WTC11 (cell line): ENCODE measurements at regions not wholly inside any gene's neighbourhood (a gene's known extent, or its start where the extent isn't known, plus 50 kb on each side); places are given as distances from the start of the nearest gene placed in this dataset.

Experiments used
- ATAC-seq: fragments of 200-7000 bp; cut with Tn5 transposase; 2 replicates; pipeline ENCODE4 v1.10.0; 2021; ENCODE audit warnings: mild to moderate bottlenecking, moderate library complexity
- CTCF ChIA-PET: fragments of 300-600 bp; sonication (Branson Sonifier 250); formaldehyde crosslinking; loops from one replicate; lab custom pipeline; 2021; ENCODE audit warnings: antibody characterized with exemption; lab: Charles Lee
- POLR2A ChIA-PET: fragments of 350-600 bp; sonication (Branson Sonifier 250); formaldehyde crosslinking; loops from one replicate; lab custom pipeline; 2021; ENCODE audit warnings: antibody characterized with exemption; lab: Charles Lee
- DNase-seq: peaks from one replicate; pipeline ENCODE4 v3.0.0; 2021; ENCODE audit warnings: low spot score
- H3K27ac Mint-ChIP-seq: 2 replicates; pipeline ENCODE4 v1.8.0; 2021; ENCODE audit warnings: mixed read lengths
- H3K27me3 Mint-ChIP-seq: 2 replicates; pipeline ENCODE4 v1.8.0; 2021; ENCODE audit warnings: low read depth, mild to moderate bottlenecking, moderate library complexity, mixed read lengths
- H3K36me3 Mint-ChIP-seq: 2 replicates; pipeline ENCODE4 v1.8.0; 2021; ENCODE audit warnings: mixed read lengths
- H3K4me1 Mint-ChIP-seq: 2 replicates; pipeline ENCODE4 v1.8.0; 2022; ENCODE audit warnings: mixed read lengths
- H3K4me3 Mint-ChIP-seq: 2 replicates; pipeline ENCODE4 v1.8.0; 2021; ENCODE audit warnings: mild to moderate bottlenecking, moderate library complexity, mixed read lengths
- H3K9me3 Mint-ChIP-seq: 2 replicates; pipeline ENCODE4 v1.8.0; 2021; ENCODE audit warnings: mixed read lengths
- CBFB ChIP-seq: sonication (generic); formaldehyde crosslinking; IDR thresholded peaks from 2 replicates; pipeline ENCODE4 v1.8.1; 2022; ENCODE audit warnings: mild to moderate bottlenecking, low read depth, missing genetic modification reagents
- CREB1 ChIP-seq: sonication (generic); formaldehyde crosslinking; IDR thresholded peaks from 2 replicates; pipeline ENCODE4 v1.8.0; 2023; ENCODE audit warnings: mild to moderate bottlenecking, missing genetic modification reagents
- ELF4 ChIP-seq: sonication (generic); formaldehyde crosslinking; IDR thresholded peaks from 2 replicates; pipeline ENCODE4 v1.8.1; 2022; ENCODE audit warnings: low read depth, mild to moderate bottlenecking, moderate library complexity, missing genetic modification reagents
- EMX1 ChIP-seq: fragments of 250-450 bp; sonication (Bioruptor Pico); IDR thresholded peaks from 2 replicates; pipeline ENCODE4 v1.8.0; 2021; ENCODE audit warnings: mild to moderate bottlenecking
- ETV6 ChIP-seq: sonication (generic); formaldehyde crosslinking; IDR thresholded peaks from 2 replicates; pipeline ENCODE4 v1.8.1; 2022; ENCODE audit warnings: mild to moderate bottlenecking, missing genetic modification reagents
- FOXP1 ChIP-seq: sonication (generic); formaldehyde crosslinking; IDR thresholded peaks from 2 replicates; pipeline ENCODE4 v1.8.0; 2022; ENCODE audit warnings: missing genetic modification reagents, mild to moderate bottlenecking, moderate library complexity, borderline replicate concordance
- GTF2I ChIP-seq: fragments of 250-450 bp; sonication (Bioruptor Pico); conservative IDR thresholded peaks from 2 replicates; pipeline ENCODE4 v1.4.0; 2021; ENCODE audit warnings: mild to moderate bottlenecking
- IRF2 ChIP-seq: sonication (generic); formaldehyde crosslinking; IDR thresholded peaks from 2 replicates; pipeline ENCODE4 v1.8.0; 2022; ENCODE audit warnings: low read depth, missing genetic modification reagents, borderline replicate concordance
- MXD4 ChIP-seq: fragments of 250-450 bp; sonication (Bioruptor Pico); IDR thresholded peaks from 2 replicates; pipeline ENCODE4 v1.8.0; 2021; ENCODE audit warnings: mild to moderate bottlenecking, moderate library complexity, borderline replicate concordance
- MYBL2 ChIP-seq: sonication (generic); formaldehyde crosslinking; IDR thresholded peaks from 2 replicates; pipeline ENCODE4 v1.8.1; 2023; ENCODE audit warnings: mild to moderate bottlenecking, moderate library complexity, missing genetic modification reagents
- NFE2L1 ChIP-seq: sonication (generic); formaldehyde crosslinking; IDR thresholded peaks from 2 replicates; pipeline ENCODE4 v1.8.1; 2023; ENCODE audit warnings: missing genetic modification reagents
- NR1H2 ChIP-seq: sonication (generic); formaldehyde crosslinking; IDR thresholded peaks from 2 replicates; pipeline ENCODE4 v1.9.0; 2021; ENCODE audit warnings: mild to moderate bottlenecking, moderate library complexity, missing genetic modification reagents
- NR3C1 ChIP-seq: sonication (generic); formaldehyde crosslinking; conservative IDR thresholded peaks from 2 replicates; pipeline ENCODE4 v1.8.1; 2023; ENCODE audit warnings: low read depth, mild to moderate bottlenecking, missing genetic modification reagents
- OVOL2 ChIP-seq: fragments of 250-450 bp; sonication (Bioruptor Pico); IDR thresholded peaks from 2 replicates; pipeline ENCODE4 v1.9.0; 2021; ENCODE audit warnings: mild to moderate bottlenecking, borderline replicate concordance
- SOX15 ChIP-seq: fragments of 250-450 bp; sonication (Bioruptor Pico); IDR thresholded peaks from 2 replicates; pipeline ENCODE4 v1.9.0; 2021; ENCODE audit warnings: mild to moderate bottlenecking
- SP1 ChIP-seq: sonication (generic); formaldehyde crosslinking; conservative IDR thresholded peaks from 2 replicates; pipeline ENCODE4 v1.8.1; 2022; ENCODE audit warnings: missing genetic modification reagents
- TCF7 ChIP-seq: sonication (generic); formaldehyde crosslinking; IDR thresholded peaks from 2 replicates; pipeline ENCODE4 v1.8.0; 2022; ENCODE audit warnings: mild to moderate bottlenecking, low read depth, missing genetic modification reagents, moderate library complexity
- ZNF263 ChIP-seq: sonication (generic); formaldehyde crosslinking; IDR thresholded peaks from 2 replicates; pipeline ENCODE4 v1.8.1; 2022; ENCODE audit warnings: low read depth, mild to moderate bottlenecking, moderate library complexity, missing genetic modification reagents
- ZNF317 ChIP-seq: sonication (generic); formaldehyde crosslinking; IDR thresholded peaks from 2 replicates; pipeline ENCODE4 v1.8.1; 2023; ENCODE audit warnings: low read depth, mild to moderate bottlenecking, moderate library complexity, missing genetic modification reagents, borderline replicate concordance
- ZNF396 ChIP-seq: fragments of 250-450 bp; sonication (Bioruptor Pico); IDR thresholded peaks from 2 replicates; pipeline ENCODE4 v1.8.0; 2021; ENCODE audit warnings: mild to moderate bottlenecking, moderate library complexity, borderline replicate concordance
- ZNF416 ChIP-seq: fragments of 250-450 bp; sonication (Bioruptor Pico); IDR thresholded peaks from 2 replicates; pipeline ENCODE4 v1.9.0; 2021; ENCODE audit warnings: mild to moderate bottlenecking, inconsistent platforms
- TF ChIP-seq, protein P1 (sequence below): sonication (generic); formaldehyde crosslinking; IDR thresholded peaks from 2 replicates; pipeline ENCODE4 v1.8.1; 2022; ENCODE audit warnings: mild to moderate bottlenecking, missing genetic modification reagents, moderate library complexity, borderline replicate concordance
- TF ChIP-seq, protein P2 (sequence below): sonication (generic); formaldehyde crosslinking; IDR thresholded peaks from 2 replicates; pipeline ENCODE4 v1.8.0; 2022; ENCODE audit warnings: mild to moderate bottlenecking, missing genetic modification reagents
- TF ChIP-seq, protein P3 (sequence below): fragments of 250-450 bp; sonication (Bioruptor Pico); conservative IDR thresholded peaks from 2 replicates; pipeline ENCODE4 v1.9.0; 2021; ENCODE audit warnings: mild to moderate bottlenecking
- TF ChIP-seq, protein P4 (sequence below): sonication (generic); formaldehyde crosslinking; IDR thresholded peaks from 2 replicates; pipeline ENCODE4 v1.8.1; 2022; ENCODE audit warnings: mild to moderate bottlenecking, moderate library complexity, missing genetic modification reagents
- TF ChIP-seq, protein P5 (sequence below): sonication (generic); formaldehyde crosslinking; IDR thresholded peaks from 2 replicates; pipeline ENCODE4 v1.8.1; 2023; ENCODE audit warnings: mild to moderate bottlenecking, moderate library complexity, missing genetic modification reagents

DNA sequence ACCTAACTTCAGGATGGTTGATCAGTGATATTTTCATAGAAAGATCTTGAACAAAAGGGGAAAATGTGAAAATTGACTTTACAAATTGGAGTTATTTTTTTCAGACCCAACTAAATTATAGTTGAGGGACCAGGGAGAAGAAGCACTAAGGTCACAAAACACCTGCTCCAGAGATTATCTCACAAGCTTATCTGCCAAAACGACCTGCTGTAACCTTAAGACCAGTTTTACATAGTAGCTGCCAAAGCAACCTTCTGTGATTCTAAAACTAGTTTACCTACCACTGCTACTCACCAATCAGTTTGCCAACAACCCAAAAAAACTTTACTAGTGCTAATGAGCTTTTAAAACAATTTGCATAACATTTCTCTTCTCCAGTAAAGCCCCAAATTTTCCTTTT is 972.1 kb downstream of the C4orf33 start:
- H3K4me3 Mint-ChIP-seq, result no peak overlapping the region
- peak overlapping the region; percentile 28 for H3K27ac Mint-ChIP-seq
- TF ChIP-seq CBFB (CRISPR knock-in tag), result no peak
- no peak for TF ChIP-seq TCF7
- TF ChIP-seq MXD4, result no peak
- TF ChIP-seq ZNF317, result no peak
- TF ChIP-seq, protein P1, sequence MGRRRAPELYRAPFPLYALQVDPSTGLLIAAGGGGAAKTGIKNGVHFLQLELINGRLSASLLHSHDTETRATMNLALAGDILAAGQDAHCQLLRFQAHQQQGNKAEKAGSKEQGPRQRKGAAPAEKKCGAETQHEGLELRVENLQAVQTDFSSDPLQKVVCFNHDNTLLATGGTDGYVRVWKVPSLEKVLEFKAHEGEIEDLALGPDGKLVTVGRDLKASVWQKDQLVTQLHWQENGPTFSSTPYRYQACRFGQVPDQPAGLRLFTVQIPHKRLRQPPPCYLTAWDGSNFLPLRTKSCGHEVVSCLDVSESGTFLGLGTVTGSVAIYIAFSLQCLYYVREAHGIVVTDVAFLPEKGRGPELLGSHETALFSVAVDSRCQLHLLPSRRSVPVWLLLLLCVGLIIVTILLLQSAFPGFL, result no peak
- TF ChIP-seq ETV6 (CRISPR knock-in tag), result no peak
- no peak for TF ChIP-seq NR3C1
- TF ChIP-seq OVOL2 (CRISPR knock-in tag), result no peak
- no peak for TF ChIP-seq NFE2L1 (CRISPR knock-in tag)
- no peak for TF ChIP-seq IRF2 (CRISPR knock-in tag)
- no peak for TF ChIP-seq ZNF263 (CRISPR knock-in tag)
- no peaks in the 10 kb centered on the region for H3K27me3 Mint-ChIP-seq
- DNase-seq (no peak), ATAC-seq (peak; percentile 38; the same call in 1 of the 2 replicates)
- peaks cover 21% of the 10 kb centered on the region for H3K4me1 Mint-ChIP-seq
- H3K36me3 Mint-ChIP-seq, result peaks cover 25% of the 10 kb centered on the region
- ChIA-PET POLR2A (no interaction called here), CTCF (no interaction called here)
- H3K9me3 Mint-ChIP-seq, result peaks cover 15% of the 10 kb centered on the region

DNA sequence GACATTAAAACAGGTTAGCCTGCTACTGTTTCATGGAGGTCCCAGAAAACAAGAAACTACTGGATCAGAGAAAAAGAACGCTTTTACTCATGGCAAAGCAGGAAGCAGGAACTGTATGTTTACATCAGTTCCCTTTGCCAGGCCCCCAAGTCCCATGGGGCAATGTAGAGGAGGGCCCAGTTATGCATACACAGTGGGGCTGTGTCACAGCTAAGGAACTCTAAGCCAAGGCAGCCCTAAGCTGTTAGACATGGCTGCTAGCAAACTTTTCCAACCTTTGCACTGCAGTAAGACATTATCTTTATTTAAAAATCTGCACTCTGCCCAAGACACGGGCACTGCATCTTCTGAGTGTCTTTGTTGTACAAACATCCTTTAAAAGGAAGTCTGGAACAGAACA is 975.8 kb downstream of the C4orf33 start:
- H3K36me3 Mint-ChIP-seq, result peaks cover 22% of the 10 kb centered on the region
- no peaks in the 10 kb centered on the region for H3K27me3 Mint-ChIP-seq
- peaks cover 6% of the 10 kb centered on the region; the same call in 1 of the 2 replicates for H3K9me3 Mint-ChIP-seq
- DNase-seq (no peak), ATAC-seq (peak; percentile 63)
- no peak overlapping the region for H3K27ac Mint-ChIP-seq
- TF ChIP-seq SOX15 (CRISPR knock-in tag) (no peak), ELF4 (CRISPR knock-in tag) (no peak), MYBL2 (CRISPR knock-in tag) (no peak)
- TF ChIP-seq, protein P2, sequence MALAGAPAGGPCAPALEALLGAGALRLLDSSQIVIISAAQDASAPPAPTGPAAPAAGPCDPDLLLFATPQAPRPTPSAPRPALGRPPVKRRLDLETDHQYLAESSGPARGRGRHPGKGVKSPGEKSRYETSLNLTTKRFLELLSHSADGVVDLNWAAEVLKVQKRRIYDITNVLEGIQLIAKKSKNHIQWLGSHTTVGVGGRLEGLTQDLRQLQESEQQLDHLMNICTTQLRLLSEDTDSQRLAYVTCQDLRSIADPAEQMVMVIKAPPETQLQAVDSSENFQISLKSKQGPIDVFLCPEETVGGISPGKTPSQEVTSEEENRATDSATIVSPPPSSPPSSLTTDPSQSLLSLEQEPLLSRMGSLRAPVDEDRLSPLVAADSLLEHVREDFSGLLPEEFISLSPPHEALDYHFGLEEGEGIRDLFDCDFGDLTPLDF, result no peak
- H3K4me3 Mint-ChIP-seq, result no peak overlapping the region
- H3K4me1 Mint-ChIP-seq, result peaks cover 43% of the 10 kb centered on the region
- ChIA-PET POLR2A (no interaction called here), CTCF (no interaction called here)

DNA sequence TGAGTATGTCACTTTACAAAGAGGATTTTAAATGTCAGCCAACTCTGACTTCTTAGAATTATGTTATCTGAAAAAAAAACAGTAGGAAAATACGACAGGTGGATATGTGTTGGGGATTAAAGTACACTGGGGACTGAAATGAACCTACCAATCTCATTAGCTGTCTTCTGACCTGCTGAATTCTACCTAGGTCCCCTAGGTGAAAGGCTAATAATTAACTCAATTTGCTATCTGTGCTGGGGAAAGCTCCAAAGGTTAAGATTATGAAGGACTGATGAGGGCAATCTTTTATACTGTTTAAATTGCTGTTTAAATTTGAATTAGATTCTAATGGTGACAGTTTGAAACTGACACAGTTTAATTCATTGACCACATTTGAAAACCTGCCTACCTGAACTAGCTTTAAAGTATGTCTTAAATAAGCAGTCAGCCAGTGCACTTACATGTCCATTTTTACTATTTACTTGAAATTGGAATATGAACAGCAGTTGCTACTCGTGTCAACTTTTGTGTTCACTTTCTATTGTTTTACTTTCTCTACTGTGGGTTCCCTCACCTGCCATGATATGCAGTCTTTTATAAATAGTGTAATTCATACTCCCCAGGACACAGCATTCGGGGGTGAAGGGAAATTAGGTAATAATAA is 977.3 kb downstream of the C4orf33 start:
- ChIA-PET POLR2A (no interaction called here), CTCF (no interaction called here)
- Mint-ChIP-seq H3K4me3 (no peak overlapping the region), H3K36me3 (peaks cover 22% of the 10 kb centered on the region), H3K4me1 (peaks cover 35% of the 10 kb centered on the region), H3K27me3 (no peaks in the 10 kb centered on the region), H3K27ac (no peak overlapping the region; the same call in 1 of the 2 replicates), H3K9me3 (peaks cover 6% of the 10 kb centered on the region; the same call in 1 of the 2 replicates)
- TF ChIP-seq CREB1 (no peak), MYBL2 (CRISPR knock-in tag) (no peak), ZNF416 (CRISPR knock-in tag) (no peak), SP1 (CRISPR knock-in tag) (no peak), OVOL2 (CRISPR knock-in tag) (no peak), FOXP1 (CRISPR knock-in tag) (no peak), ZNF396 (no peak), NR1H2 (CRISPR knock-in tag) (no peak), ZNF317 (no peak), EMX1 (no peak), GTF2I (CRISPR knock-in tag) (no peak), MXD4 (no peak)
- TF ChIP-seq, protein P3, sequence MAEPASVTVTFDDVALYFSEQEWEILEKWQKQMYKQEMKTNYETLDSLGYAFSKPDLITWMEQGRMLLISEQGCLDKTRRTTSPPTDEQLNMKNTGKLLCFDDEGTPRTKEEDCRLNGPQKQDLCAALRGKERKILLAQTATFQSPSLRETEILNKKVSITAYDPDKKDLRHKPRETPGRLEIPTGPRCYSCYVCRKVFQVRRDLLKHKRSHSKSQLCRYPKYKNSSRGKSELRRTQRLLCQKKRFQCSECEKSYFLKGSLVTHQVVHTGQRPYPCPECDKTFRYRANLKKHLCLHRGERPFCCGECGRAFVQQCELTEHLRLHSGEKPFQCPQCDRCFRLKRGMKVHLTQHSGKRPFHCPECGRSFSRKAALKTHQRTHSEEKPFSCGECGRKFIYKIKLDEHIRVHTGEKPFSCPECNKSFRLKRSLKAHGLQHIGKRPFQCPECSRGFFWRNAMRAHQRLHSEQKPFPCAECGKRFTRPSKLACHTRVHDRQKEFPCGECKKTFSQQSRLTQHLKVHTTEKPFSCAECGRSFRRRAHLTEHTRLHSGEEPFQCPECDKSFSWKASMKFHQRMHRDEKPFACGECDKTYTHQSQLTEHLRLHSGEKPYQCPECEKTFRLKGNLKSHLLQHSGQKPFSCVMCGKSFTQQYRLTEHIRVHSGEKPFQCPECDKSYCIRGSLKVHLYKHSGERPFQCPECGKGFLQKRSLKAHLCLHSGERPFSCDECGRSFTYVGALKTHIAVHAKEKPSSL (CRISPR knock-in tag), result no peak
- TF ChIP-seq, protein P4, sequence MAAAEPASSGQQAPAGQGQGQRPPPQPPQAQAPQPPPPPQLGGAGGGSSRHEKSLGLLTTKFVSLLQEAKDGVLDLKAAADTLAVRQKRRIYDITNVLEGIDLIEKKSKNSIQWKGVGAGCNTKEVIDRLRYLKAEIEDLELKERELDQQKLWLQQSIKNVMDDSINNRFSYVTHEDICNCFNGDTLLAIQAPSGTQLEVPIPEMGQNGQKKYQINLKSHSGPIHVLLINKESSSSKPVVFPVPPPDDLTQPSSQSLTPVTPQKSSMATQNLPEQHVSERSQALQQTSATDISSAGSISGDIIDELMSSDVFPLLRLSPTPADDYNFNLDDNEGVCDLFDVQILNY (CRISPR knock-in tag), result no peak
- TF ChIP-seq, protein P5, sequence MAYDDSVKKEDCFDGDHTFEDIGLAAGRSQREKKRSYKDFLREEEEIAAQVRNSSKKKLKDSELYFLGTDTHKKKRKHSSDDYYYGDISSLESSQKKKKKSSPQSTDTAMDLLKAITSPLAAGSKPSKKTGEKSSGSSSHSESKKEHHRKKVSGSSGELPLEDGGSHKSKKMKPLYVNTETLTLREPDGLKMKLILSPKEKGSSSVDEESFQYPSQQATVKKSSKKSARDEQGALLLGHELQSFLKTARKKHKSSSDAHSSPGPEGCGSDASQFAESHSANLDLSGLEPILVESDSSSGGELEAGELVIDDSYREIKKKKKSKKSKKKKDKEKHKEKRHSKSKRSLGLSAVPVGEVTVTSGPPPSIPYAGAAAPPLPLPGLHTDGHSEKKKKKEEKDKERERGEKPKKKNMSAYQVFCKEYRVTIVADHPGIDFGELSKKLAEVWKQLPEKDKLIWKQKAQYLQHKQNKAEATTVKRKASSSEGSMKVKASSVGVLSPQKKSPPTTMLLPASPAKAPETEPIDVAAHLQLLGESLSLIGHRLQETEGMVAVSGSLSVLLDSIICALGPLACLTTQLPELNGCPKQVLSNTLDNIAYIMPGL (CRISPR knock-in tag), result no peak
- ATAC-seq, result no peak
- no peak for DNase-seq
